ENCODE measurements at regions not wholly inside any gene's neighbourhood (a gene's known extent, or its start where the extent isn't known, plus 50 kb on each side); places are given as distances from the start of the nearest gene placed in this dataset.

DNA sequence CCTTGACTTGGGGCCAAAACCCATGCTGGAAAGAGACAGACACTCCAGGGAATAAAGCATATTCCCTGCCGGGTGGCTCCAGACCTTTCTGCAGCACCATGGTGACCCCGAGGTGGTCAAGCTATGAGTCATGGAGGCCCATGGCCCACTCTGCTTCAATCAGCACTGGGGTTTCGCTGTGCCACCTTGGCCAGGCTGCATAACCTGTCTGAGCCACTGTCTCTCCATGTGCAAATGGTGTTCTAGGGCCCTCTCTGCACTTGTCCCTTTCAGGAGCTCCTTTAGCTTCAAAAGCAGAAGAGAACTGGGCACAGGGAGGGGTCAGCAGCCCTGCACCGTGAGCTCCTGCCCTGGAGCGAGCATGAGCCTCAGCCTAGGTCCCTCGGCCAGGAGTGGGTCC lies 410.1 kb downstream of the SHANK2 start:
- H3K36me3 Mint-ChIP-seq (ENCODE audit: low read depth): peaks cover 4% of the 10 kb centered on the region
- H3K27me3 Mint-ChIP-seq (ENCODE audit: low read depth): peaks cover 16% of the 10 kb centered on the region
- H3K4me3 Mint-ChIP-seq: no peak overlapping the region
- no peak for TF ChIP-seq CTCF (IDR thresholded peaks at IDR 0.05; ENCODE audit: unreplicated experiment in 3 of 3)
- peaks cover 12% of the 10 kb centered on the region for H3K9me3 Mint-ChIP-seq
- H3K27ac Mint-ChIP-seq: no peak overlapping the region
- H3K4me1 Mint-ChIP-seq: no peaks in the 10 kb centered on the region

GRCh38 chr11:70842701-70843100 lies 409.7 kb downstream of the SHANK2 start:
- no peak for TF ChIP-seq CTCF (IDR thresholded peaks at IDR 0.05; ENCODE audit: unreplicated experiment in 3 of 3)
- Mint-ChIP-seq H3K4me1 (no peaks in the 10 kb centered on the region), H3K27ac (no peak overlapping the region), H3K27me3 (ENCODE audit: low read depth) (peaks cover 16% of the 10 kb centered on the region), H3K4me3 (no peak overlapping the region), H3K36me3 (ENCODE audit: low read depth) (peaks cover 4% of the 10 kb centered on the region), H3K9me3 (peaks cover 9% of the 10 kb centered on the region)

DNA sequence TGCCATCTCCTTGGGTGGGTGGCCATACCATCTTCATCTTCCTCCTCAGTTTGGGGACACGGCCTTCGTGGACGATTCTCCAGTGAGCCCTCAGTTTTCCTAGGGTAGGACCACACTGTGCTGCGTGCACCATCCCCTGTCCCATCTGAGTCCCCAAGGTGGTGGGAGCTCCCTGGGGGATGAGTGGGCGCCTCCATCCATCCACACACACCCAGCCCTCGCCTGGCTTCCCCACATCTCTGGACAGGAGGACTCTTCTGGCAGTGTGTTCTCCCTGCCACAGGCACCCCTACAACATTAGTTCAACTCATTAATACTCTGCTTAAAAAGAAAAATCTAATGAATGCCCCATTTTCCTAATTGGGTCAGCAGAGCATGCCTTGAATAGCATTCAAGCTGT lies 408.5 kb downstream of the SHANK2 start:
- no peaks in the 10 kb centered on the region for H3K4me1 Mint-ChIP-seq
- no peak overlapping the region for H3K27ac Mint-ChIP-seq
- H3K36me3 Mint-ChIP-seq (ENCODE audit: low read depth): no peaks in the 10 kb centered on the region
- peaks cover 10% of the 10 kb centered on the region for H3K27me3 Mint-ChIP-seq (ENCODE audit: low read depth)
- TF ChIP-seq CTCF (IDR thresholded peaks at IDR 0.05; ENCODE audit: unreplicated experiment in 3 of 3): no peak
- H3K4me3 Mint-ChIP-seq: no peak overlapping the region
- H3K9me3 Mint-ChIP-seq: no peaks in the 10 kb centered on the region

GRCh38 chr11:70844387-70844786 lies 408.0 kb downstream of the SHANK2 start:
- no peak for TF ChIP-seq CTCF (IDR thresholded peaks at IDR 0.05; ENCODE audit: unreplicated experiment in 3 of 3)
- Mint-ChIP-seq H3K9me3 (no peaks in the 10 kb centered on the region), H3K4me1 (no peaks in the 10 kb centered on the region), H3K4me3 (no peak overlapping the region), H3K36me3 (ENCODE audit: low read depth) (no peaks in the 10 kb centered on the region), H3K27me3 (ENCODE audit: low read depth) (peaks cover 10% of the 10 kb centered on the region), H3K27ac (no peak overlapping the region)

- Mint-ChIP-seq H3K4me3 (no peak overlapping the region), H3K27ac (no peak overlapping the region), H3K4me1 (no peaks in the 10 kb centered on the region), H3K36me3 (ENCODE audit: low read depth) (peaks cover 4% of the 10 kb centered on the region), H3K9me3 (peaks cover 4% of the 10 kb centered on the region), H3K27me3 (ENCODE audit: low read depth) (peaks cover 16% of the 10 kb centered on the region)
- no peak for TF ChIP-seq CTCF (IDR thresholded peaks at IDR 0.05; ENCODE audit: unreplicated experiment in 3 of 3)
Observed at GRCh38 chr11:70845591-70846041, 406.8 kb downstream of the SHANK2 start.

DNA sequence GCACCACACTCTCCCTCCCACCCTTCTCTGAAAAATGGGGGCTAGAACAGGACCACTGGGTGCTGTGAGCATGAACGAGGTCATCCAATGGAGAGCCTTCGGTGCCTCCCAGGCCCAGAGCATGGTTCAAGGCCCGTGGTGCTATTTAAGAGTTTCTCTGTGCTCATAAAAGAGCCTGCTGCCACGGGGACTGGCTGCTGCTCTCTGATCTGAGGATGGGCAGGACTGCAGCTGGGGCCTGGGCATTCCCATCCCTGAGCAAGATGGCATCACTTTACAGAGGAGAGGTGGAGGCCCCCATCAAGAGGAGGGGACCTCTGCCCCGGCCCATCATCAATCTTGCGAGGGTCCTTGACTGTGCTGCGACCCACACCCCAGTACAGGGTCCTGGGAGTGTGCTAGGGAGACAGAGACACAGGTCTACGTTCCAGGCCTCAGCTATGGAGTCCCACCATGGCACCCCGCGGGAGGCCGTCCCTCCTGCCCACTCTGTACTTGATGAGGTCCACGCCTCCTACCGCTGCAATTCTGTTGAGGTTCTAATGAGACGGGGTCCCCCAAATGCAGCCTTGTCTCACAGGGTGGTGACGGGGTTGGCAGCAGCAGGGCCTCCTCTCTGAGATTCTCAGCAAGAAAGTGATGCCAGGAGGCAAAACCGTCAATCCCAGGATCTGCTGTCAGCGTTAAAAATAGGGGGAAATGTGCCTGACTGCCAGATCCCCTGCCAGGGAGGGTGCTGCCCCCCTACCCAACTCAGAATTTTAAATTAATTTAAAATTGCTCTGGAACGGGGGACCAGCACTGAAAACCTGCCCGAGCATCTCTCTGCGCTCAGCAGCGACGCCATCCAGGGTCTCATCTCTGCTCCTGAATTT lies 405.4 kb downstream of the SHANK2 start:
- TF ChIP-seq CTCF (IDR thresholded peaks at IDR 0.05; ENCODE audit: unreplicated experiment in 3 of 3): no peak
- peaks cover 4% of the 10 kb centered on the region for H3K9me3 Mint-ChIP-seq
- H3K4me1 Mint-ChIP-seq: no peaks in the 10 kb centered on the region
- peaks cover 4% of the 10 kb centered on the region for H3K36me3 Mint-ChIP-seq (ENCODE audit: low read depth)
- peaks cover 13% of the 10 kb centered on the region for H3K27me3 Mint-ChIP-seq (ENCODE audit: low read depth)
- no peak overlapping the region for H3K4me3 Mint-ChIP-seq
- H3K27ac Mint-ChIP-seq: no peak overlapping the region

Measured in nephron (organoid).